ENCODE measurements at regions not wholly inside any gene's neighbourhood (a gene's known extent, or its start where the extent isn't known, plus 50 kb on each side); places are given as distances from the start of the nearest gene placed in this dataset.
A peak's percentile ranks its signal among the peaks of the same experiment; 100 is the strongest.

DNA sequence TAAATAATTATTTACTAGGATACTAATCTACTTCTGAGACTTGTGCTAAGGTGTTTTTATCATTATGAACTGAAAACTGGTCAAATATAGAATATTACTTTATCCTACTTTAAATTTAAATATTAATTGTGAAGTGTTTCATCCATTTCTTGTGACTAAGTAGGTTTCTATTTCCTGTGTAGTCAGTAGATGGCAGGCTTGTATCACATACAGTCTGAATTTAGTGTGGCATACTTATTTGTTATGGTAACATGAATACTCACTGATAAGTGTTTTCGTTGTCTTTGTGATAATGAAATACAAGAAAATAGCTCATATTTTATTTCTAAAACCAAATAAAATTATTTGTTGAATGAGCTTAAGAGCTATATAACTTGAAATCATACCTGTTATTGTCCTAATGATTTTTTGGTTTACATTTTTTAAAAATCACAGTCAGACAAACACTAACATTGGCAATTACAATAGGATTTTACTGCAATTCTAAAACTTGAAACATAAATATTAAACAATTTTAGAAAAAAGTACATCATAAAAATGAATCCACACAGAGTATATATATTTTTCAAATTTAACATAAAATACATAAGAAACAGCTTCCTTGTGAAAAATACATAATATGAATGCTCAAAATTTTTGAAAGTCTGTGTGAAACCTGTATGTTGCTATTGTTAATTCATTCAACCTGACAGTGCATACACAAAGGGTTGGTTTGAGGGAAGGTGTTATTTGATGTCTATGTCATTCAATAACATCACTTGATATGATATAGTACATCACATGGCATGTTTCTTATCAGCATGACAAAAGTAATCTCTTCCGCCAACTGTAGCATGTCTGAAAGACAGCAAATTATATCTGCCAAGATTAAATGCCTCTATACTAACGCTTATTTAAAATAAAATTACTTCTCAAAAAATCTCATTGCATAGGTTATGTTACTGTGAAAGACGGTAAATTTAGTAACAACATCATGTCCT, 904.8 kb upstream of the PCDH20 start:
- CTCF ChIA-PET, result interaction anchor here (0.6 kb wide), 1 partner anchor 37 kb away, joined by 3 read pairs; no protein-coding TSS in a partner anchor
- DNase-seq (ENCODE audit: low spot score), result peak; percentile 27
- POLR2A ChIA-PET (ENCODE audit: low non-redundant PET), result no interaction called here
- TF ChIP-seq, protein P1, sequence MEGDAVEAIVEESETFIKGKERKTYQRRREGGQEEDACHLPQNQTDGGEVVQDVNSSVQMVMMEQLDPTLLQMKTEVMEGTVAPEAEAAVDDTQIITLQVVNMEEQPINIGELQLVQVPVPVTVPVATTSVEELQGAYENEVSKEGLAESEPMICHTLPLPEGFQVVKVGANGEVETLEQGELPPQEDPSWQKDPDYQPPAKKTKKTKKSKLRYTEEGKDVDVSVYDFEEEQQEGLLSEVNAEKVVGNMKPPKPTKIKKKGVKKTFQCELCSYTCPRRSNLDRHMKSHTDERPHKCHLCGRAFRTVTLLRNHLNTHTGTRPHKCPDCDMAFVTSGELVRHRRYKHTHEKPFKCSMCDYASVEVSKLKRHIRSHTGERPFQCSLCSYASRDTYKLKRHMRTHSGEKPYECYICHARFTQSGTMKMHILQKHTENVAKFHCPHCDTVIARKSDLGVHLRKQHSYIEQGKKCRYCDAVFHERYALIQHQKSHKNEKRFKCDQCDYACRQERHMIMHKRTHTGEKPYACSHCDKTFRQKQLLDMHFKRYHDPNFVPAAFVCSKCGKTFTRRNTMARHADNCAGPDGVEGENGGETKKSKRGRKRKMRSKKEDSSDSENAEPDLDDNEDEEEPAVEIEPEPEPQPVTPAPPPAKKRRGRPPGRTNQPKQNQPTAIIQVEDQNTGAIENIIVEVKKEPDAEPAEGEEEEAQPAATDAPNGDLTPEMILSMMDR (conservative IDR thresholded peaks at IDR 0.05; ENCODE audit: low read depth), result peak; percentile 80
- no peak overlapping the region for H3K27ac ChIP-seq

DNA sequence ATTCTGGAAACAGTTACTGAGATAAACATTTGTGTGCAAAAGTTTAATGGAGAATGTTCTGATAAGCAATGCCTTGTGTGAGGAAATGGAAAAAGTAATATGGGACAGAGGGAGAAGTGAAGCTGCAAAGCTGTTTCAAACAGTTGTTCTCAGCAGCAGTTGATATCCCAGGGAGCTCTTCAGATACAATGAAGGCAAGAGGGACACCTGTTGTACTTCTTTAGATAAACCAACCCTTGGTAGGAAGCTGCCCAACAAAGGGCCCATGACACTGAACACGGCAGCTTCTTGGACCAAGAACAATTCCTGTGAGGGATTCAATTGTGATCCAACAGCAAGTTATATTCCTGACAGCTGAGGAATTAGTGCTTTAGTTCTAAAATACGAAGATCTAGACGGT, 894.3 kb upstream of the PCDH20 start:
- ChIA-PET POLR2A (ENCODE audit: low non-redundant PET) (no interaction called here), CTCF (no interaction called here)
- TF ChIP-seq, protein P1 (conservative IDR thresholded peaks at IDR 0.05; ENCODE audit: low read depth), result no peak
- no peak overlapping the region for H3K27ac ChIP-seq
- DNase-seq (ENCODE audit: low spot score), result no peak

DNA sequence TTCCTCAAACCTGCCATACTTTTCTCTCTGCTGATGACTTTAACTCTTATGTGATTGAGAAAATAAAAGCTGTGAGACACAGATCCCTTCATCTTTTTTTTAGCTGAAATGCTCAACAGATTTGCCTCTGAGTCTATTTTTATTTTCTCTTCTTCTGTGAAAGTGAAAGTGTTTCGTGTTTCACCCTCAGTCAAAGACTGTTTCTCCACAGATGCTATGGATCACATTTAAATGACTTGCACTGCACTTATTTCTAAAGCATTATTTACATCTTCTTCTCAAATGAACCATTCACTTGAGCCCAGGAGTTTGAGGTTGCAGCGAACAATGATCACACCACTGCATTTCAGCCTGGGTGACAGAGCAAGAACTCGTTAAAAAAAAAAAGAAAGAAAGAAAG, 890.1 kb upstream of the PCDH20 start:
- no peak overlapping the region for H3K27ac ChIP-seq
- TF ChIP-seq, protein P1 (conservative IDR thresholded peaks at IDR 0.05; ENCODE audit: low read depth), result no peak
- DNase-seq (ENCODE audit: low spot score), result no peak
- POLR2A ChIA-PET (ENCODE audit: low non-redundant PET), result no interaction called here
- CTCF ChIA-PET, result interaction anchor here (0.8 kb wide), 1 partner anchor 1314 kb away, joined by 4 read pairs; no protein-coding TSS in a partner anchor

DNA sequence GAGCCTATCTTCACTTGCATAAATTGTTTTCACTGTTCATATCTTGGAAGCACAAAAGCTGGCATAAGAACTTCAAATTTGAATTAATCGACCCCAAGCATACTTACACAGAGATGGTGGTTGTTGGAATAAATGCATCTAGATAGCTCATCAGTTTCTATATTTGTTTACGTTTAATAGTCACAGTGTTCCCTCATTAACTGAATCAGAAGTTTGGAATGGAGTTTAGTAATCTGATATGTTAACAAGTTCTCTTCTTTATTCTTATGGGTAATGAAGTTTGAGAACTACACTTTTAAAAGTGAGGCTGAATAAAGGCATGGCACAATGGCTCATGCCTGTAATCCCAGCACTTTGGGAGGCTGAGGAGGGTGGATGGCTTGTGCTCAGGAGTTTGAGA, 886.7 kb upstream of the PCDH20 start:
- no peak for DNase-seq (ENCODE audit: low spot score)
- ChIA-PET POLR2A (ENCODE audit: low non-redundant PET) (no interaction called here), CTCF (no interaction called here)
- no peak overlapping the region for H3K27ac ChIP-seq
- TF ChIP-seq, protein P1 (conservative IDR thresholded peaks at IDR 0.05; ENCODE audit: low read depth), result no peak

DNA sequence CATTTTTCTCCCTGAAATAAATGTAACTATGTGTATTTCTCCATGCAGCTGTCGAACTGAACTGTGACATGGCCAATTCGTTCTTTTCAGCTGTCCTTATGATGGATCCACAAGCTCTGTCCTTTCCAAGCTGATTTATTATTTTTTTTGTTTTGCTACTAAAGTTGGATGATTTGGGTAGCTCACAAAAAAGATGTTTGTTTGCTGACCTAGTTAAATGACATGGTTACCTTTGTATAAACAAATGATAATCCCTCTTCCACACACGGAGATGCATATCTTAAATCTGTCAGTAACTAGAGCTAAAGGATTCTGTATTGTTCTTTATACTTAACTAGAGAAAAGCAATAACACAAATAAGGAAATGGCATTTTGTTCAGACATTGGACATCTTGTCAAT, 884.3 kb upstream of the PCDH20 start:
- H3K27ac ChIP-seq, result no peak overlapping the region
- TF ChIP-seq, protein P1 (conservative IDR thresholded peaks at IDR 0.05; ENCODE audit: low read depth), result no peak
- POLR2A ChIA-PET (ENCODE audit: low non-redundant PET), result no interaction called here
- CTCF ChIA-PET, result no interaction called here
- no peak for DNase-seq (ENCODE audit: low spot score)

DNA sequence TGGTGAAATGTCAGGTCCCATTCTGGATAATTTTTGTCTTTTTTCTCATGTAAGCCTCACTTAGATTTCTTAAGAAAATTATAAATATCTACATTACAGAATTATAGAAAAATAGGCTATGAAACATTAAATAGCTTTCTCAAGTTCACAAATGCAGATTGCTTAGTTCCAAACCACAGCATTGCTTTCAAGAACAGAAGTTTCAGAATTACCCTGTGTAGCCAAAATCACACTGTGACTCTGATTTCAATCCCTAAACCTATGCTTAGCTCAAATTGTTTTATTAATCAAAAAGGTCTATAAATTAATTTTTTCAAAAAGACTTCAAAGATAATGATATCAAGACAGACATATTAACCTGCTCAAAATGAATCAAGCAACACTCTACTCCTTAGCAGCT, 881.2 kb upstream of the PCDH20 start:
- ChIA-PET CTCF (no interaction called here), POLR2A (ENCODE audit: low non-redundant PET) (no interaction called here)
- no peak for DNase-seq (ENCODE audit: low spot score)
- TF ChIP-seq, protein P1 (conservative IDR thresholded peaks at IDR 0.05; ENCODE audit: low read depth), result no peak
- H3K27ac ChIP-seq, result no peak overlapping the region
